ENCODE measurements at regions not wholly inside any gene's neighbourhood (a gene's known extent, or its start where the extent isn't known, plus 50 kb on each side); places are given as distances from the start of the nearest gene placed in this dataset.
A peak's percentile ranks its signal among the peaks of the same experiment; 100 is the strongest.

DNA sequence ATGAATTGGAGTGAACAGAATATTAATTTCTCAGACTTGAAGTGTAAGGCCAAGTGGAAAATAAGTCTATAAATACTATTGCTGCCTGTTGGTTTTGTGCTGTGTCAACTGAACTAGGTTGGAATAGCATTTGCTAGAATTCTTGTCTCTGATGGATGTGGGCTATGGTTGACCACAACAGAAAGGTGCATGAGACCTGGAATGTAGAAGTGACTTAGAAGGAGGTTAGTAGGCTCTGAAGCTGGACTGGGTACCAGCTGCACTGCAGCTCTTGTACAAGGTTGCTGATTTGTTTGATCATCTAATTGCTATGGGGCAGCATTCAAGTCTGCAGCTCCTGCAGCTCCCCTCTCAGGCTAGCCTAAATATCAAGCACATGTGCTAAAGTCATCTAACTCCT is 479.0 kb upstream of the NRSN1 start:
- Histone ChIP-seq H3K4me1 (peaks cover 11% of the 10 kb centered on the region), H3K27ac (no peak overlapping the region), H2AFZ (replicated peaks) (no peak overlapping the region), H3F3A (ENCODE audit: low read depth) (peaks cover 5% of the 10 kb centered on the region), H3K4me2 (no peak overlapping the region), H3K27me3 (no peaks in the 10 kb centered on the region), H3K9ac (no peak overlapping the region), H3K9me3 (ENCODE audit: low read depth) (no peaks in the 10 kb centered on the region), H3K36me3 (no peaks in the 10 kb centered on the region), H3K79me2 (ENCODE audit: low read depth) (no peaks in the 10 kb centered on the region), H4K20me1 (ENCODE audit: low read depth) (no peaks in the 10 kb centered on the region), H3K4me3 (no peak overlapping the region)
- Mint-ChIP-seq H3K27ac (no peak overlapping the region), H3K36me3 (no peaks in the 10 kb centered on the region), H3K4me3 (no peak overlapping the region), H3K4me1 (peaks cover 10% of the 10 kb centered on the region), H3K27me3 (ENCODE audit: insufficient read depth, low read depth) (no peaks in the 10 kb centered on the region), H3K9me3 (no peaks in the 10 kb centered on the region)
- TF ChIP-seq EZH2phosphoT487 (IDR thresholded peaks at IDR 0.05) (no peak), EZH2 (IDR thresholded peaks at IDR 0.05) (no peak)
- TF ChIP-seq, protein P1, sequence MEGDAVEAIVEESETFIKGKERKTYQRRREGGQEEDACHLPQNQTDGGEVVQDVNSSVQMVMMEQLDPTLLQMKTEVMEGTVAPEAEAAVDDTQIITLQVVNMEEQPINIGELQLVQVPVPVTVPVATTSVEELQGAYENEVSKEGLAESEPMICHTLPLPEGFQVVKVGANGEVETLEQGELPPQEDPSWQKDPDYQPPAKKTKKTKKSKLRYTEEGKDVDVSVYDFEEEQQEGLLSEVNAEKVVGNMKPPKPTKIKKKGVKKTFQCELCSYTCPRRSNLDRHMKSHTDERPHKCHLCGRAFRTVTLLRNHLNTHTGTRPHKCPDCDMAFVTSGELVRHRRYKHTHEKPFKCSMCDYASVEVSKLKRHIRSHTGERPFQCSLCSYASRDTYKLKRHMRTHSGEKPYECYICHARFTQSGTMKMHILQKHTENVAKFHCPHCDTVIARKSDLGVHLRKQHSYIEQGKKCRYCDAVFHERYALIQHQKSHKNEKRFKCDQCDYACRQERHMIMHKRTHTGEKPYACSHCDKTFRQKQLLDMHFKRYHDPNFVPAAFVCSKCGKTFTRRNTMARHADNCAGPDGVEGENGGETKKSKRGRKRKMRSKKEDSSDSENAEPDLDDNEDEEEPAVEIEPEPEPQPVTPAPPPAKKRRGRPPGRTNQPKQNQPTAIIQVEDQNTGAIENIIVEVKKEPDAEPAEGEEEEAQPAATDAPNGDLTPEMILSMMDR (IDR thresholded peaks at IDR 0.05) = no peak
- no peak for DNase-seq (ENCODE audit: low spot score)

GRCh38 chr6:23650676-23651075 is 475.3 kb upstream of the NRSN1 start:
- H3K27ac ChIP-seq = no peak overlapping the region
- no peak overlapping the region for H3K4me3 ChIP-seq
- H3K4me1 ChIP-seq = peaks cover 11% of the 10 kb centered on the region
- no peak overlapping the region for H3K4me3 Mint-ChIP-seq
- no peaks in the 10 kb centered on the region for H3K36me3 Mint-ChIP-seq
- peak overlapping the region; percentile 35 for H3K27ac Mint-ChIP-seq
- peak overlapping the region; percentile 20 for H3K4me2 ChIP-seq
- peaks cover 13% of the 10 kb centered on the region for H3K4me1 Mint-ChIP-seq
- no peak for TF ChIP-seq EZH2phosphoT487 (IDR thresholded peaks at IDR 0.05)
- TF ChIP-seq, protein P1 (IDR thresholded peaks at IDR 0.05) = no peak
- TF ChIP-seq EZH2 (IDR thresholded peaks at IDR 0.05) = no peak
- H2AFZ ChIP-seq (replicated peaks) = no peak overlapping the region
- H3K9me3 Mint-ChIP-seq = no peaks in the 10 kb centered on the region
- no peaks in the 10 kb centered on the region for H3K79me2 ChIP-seq (ENCODE audit: low read depth)
- H3K9ac ChIP-seq = no peak overlapping the region
- H3K27me3 ChIP-seq = no peaks in the 10 kb centered on the region
- H3F3A ChIP-seq (ENCODE audit: low read depth) = peaks cover 5% of the 10 kb centered on the region
- H3K9me3 ChIP-seq (ENCODE audit: low read depth) = no peaks in the 10 kb centered on the region
- no peaks in the 10 kb centered on the region for H4K20me1 ChIP-seq (ENCODE audit: low read depth)
- H3K27me3 Mint-ChIP-seq (ENCODE audit: insufficient read depth, low read depth) = no peaks in the 10 kb centered on the region
- peak; percentile 55 for DNase-seq (ENCODE audit: low spot score)
- H3K36me3 ChIP-seq = no peaks in the 10 kb centered on the region

GRCh38 chr6:23654745-23655144 is 471.3 kb upstream of the NRSN1 start:
- Histone ChIP-seq H3K9me3 (ENCODE audit: low read depth) (no peaks in the 10 kb centered on the region), H3K27me3 (no peaks in the 10 kb centered on the region), H3K9ac (no peak overlapping the region), H3K4me3 (no peak overlapping the region), H3K4me2 (no peak overlapping the region), H2AFZ (replicated peaks) (no peak overlapping the region), H3K36me3 (no peaks in the 10 kb centered on the region), H3K79me2 (ENCODE audit: low read depth) (no peaks in the 10 kb centered on the region), H4K20me1 (ENCODE audit: low read depth) (no peaks in the 10 kb centered on the region), H3K27ac (no peak overlapping the region), H3F3A (ENCODE audit: low read depth) (peaks cover 5% of the 10 kb centered on the region), H3K4me1 (peaks cover 20% of the 10 kb centered on the region)
- no peak overlapping the region for H3K4me3 Mint-ChIP-seq
- H3K36me3 Mint-ChIP-seq = no peaks in the 10 kb centered on the region
- no peak for DNase-seq (ENCODE audit: low spot score)
- H3K9me3 Mint-ChIP-seq = no peaks in the 10 kb centered on the region
- H3K27ac Mint-ChIP-seq = no peak overlapping the region
- peaks cover 31% of the 10 kb centered on the region for H3K4me1 Mint-ChIP-seq
- TF ChIP-seq EZH2phosphoT487 (IDR thresholded peaks at IDR 0.05) = no peak
- no peak for TF ChIP-seq EZH2 (IDR thresholded peaks at IDR 0.05)
- TF ChIP-seq, protein P1 (IDR thresholded peaks at IDR 0.05) = no peak
- H3K27me3 Mint-ChIP-seq (ENCODE audit: insufficient read depth, low read depth) = peaks cover 4% of the 10 kb centered on the region

Measured in neural progenitor cell (in vitro differentiated cells).